ENCODE measurements at regions not wholly inside any gene's neighbourhood (a gene's known extent, or its start where the extent isn't known, plus 50 kb on each side); places are given as distances from the start of the nearest gene placed in this dataset.

DNA sequence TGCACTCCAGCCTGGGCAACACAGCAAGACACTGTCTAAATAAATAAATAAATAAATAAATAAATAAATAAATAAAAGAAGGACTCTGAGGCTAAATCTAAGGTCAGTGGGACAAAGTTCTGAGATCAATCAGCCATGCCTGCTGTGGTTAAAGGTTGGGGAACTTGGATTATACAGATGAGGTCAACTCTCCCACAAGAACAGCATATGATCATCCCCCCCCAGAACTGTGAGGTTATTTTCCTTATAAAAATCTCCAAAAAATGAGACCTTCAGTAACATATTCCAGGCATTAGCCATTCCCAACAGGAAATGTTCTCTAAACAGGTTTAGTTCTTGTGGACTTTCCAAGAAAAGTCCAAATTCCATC, 90.3 kb downstream of the C16orf95 start:
- DNase-seq (ENCODE audit: low read depth in 2 of 2) = no peak

GRCh38 chr16:87227296-87227951, 89.8 kb downstream of the C16orf95 start:
- DNase-seq (ENCODE audit: low read depth in 2 of 2) = no peak

- no peak for DNase-seq (ENCODE audit: low read depth in 2 of 2)
These were observed 88.8 kb downstream of the C16orf95 start for GRCh38 chr16:87228363-87228762.

DNA sequence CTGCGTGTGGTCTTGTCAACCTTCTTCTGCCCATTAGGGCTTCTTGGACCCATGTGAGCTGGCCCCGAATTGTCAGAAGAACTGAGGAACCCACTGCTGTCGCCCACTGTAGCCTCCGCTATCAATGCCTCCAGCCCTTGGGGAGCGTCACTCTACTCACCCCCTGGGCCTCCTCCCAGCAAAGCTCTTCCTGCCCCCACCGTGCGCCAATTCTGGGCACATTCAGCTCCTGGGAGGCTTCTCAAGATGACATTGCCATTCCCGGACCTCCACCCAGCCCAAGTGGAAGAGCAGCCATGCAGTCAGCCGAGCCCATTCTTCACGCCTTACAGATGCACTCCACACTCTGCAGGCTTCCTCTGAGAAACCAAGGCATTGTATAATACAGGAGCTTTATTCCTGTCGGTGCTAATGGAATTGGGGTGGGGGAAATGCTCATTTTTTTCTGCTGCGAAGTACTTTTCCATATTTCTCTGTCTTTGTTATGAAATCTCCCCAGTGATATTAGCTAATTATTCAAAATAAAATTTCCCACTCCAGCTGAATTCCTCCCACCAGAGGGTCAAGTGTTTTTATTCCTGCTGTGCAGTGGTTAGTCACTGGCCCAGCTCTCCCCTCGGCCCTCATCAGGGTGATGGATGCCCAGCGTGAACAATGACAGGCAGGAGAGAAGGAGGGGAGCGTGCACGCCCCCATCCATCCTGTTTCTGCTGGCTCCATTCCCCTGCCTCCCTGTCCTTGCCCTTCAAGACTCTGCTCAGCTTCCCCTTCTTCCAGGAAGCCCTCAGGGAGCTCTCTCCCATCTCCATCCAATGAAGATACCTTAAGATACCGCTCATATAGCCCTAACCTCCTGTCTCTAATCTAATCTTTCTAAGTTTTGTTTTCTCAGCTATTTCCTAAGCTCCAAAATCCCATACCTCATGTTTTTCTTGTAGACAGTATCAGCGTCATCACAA, 87.7 kb downstream of the C16orf95 start:
- no peak for DNase-seq (ENCODE audit: low read depth in 2 of 2)

GRCh38 chr16:87230571-87230970, 86.6 kb downstream of the C16orf95 start:
- no peak for DNase-seq (ENCODE audit: low read depth in 2 of 2)

- DNase-seq (ENCODE audit: low read depth in 2 of 2) = no peak
These were observed 85.9 kb downstream of the C16orf95 start for GRCh38 chr16:87231295-87231694.

DNA sequence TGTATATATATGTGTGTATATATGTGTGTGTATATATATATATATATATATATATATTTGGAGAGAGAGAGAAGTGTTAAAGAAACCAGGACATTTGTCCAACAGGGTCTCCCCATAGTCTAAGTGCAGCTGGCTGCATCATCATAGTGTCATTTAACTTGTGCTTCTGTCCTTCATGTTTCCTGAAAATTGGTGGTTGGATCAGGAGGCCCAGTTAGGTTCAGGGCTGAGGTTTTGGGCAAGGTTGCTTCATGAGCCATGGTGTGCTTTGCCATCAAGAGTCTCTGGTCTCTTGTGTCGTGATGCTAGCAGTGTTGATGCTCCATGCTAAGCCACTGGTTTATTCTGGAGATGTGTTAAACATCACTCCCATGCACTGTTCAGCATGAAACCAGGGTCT, 85.3 kb downstream of the C16orf95 start:
- DNase-seq (ENCODE audit: low read depth in 2 of 2) = no peak

- no peak for DNase-seq (ENCODE audit: low read depth in 2 of 2)
These were observed 83.3 kb downstream of the C16orf95 start for GRCh38 chr16:87233928-87234327.

DNA sequence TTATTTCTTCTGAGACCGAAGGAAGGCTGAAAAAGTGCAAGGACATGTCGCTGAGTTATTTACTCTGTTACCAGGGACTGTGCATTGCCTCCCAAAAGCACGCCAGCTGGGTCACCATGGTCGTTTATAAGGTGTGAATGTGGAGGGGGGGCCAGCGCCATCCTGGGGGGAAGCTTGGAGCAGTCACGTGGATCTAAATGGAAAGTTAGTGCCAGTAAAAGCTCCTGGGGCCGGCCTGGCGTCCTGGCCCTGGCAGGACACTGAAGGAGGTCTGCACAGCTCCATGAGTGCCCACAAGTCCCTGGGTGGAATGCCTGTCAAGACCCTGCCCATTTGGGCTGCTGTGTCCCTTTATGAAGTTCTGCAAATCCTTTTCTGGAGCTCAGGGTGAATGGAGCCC, 82.6 kb downstream of the C16orf95 start:
- DNase-seq (ENCODE audit: low read depth in 2 of 2) = no peak

- DNase-seq (ENCODE audit: low read depth in 2 of 2) = no peak
These were observed 81.2 kb downstream of the C16orf95 start for GRCh38 chr16:87235810-87236515.

GRCh38 chr16:87236516-87237115, 80.6 kb downstream of the C16orf95 start:
- DNase-seq (ENCODE audit: low read depth in 2 of 2) = no peak

- DNase-seq (ENCODE audit: low read depth in 2 of 2) = no peak
These were observed 78.9 kb downstream of the C16orf95 start for GRCh38 chr16:87238361-87238715.

GRCh38 chr16:87239545-87239944, 77.6 kb downstream of the C16orf95 start:
- no peak for DNase-seq (ENCODE audit: low read depth in 2 of 2)

GRCh38 chr16:87240211-87241136, 76.7 kb downstream of the C16orf95 start:
- no peak for DNase-seq (ENCODE audit: low read depth in 2 of 2)

GRCh38 chr16:87241137-87241771, 75.9 kb downstream of the C16orf95 start:
- no peak for DNase-seq (ENCODE audit: low read depth in 2 of 2)

DNA sequence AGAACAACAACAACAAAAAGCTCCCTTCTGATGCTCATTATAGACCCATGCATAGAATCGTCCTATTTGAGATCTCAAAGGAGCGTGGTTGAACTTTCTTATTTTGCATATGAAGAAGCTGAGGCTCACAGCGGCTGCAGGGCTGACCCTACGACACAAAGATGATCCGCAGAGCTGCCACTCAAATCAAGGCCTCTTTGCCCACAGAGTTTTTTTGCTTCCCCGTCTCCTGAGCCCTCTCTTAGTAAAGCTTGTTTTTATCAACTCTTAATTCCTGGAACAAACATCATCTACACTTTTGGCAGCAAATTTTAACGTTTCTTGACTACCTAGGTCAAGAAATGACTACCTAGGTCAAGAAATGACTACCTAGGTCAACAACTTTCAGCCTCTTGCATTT, 73.7 kb downstream of the C16orf95 start:
- no peak for DNase-seq (ENCODE audit: low read depth in 2 of 2)

DNA sequence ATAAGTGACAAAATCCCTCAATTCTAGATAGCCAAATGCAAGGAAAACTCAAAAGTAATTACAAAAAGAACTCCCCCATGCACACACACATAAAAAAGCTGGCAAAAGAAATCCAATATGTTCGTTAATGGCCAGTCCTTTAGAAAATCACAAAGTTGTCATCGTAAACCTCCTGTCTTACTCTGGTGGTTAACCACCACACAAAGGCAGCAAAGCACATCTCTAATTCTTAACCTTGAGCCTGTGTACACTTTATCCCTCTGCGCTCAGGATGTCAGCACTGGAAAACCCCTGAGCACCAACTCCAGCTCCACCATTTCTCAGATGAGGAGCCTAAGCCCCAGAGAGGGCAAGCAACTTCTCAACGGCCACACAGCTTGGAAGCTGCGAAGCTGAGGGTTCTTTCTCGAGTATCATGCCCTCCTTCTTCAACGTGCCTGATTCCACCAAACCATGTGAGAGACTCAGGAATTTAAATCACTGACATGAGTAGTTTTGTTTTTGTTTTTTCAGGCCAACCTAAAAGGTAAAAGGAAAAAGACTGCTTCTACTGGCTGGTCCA, 72.5 kb downstream of the C16orf95 start:
- no peak for DNase-seq (ENCODE audit: low read depth in 2 of 2)

DNA sequence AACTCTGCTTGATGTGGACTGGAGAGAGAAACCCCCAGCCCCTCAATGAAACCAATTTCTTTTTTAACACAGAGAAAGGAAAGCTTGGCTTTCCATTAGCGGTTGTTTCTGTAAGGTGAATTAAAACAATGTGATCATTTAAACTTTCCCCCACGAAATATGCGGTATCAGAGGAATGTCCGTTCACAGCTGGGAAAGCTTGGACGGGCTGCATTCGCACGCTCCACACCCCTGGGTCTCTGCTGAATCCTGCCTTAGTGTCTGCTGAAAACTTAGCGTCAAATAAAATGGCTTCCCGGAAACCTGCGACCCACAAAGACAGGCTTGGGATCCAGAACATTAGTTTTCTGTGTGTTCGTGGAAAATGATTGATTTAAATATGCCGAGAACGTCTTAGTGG, 71.7 kb downstream of the C16orf95 start:
- no peak for DNase-seq (ENCODE audit: low read depth in 2 of 2)

DNA sequence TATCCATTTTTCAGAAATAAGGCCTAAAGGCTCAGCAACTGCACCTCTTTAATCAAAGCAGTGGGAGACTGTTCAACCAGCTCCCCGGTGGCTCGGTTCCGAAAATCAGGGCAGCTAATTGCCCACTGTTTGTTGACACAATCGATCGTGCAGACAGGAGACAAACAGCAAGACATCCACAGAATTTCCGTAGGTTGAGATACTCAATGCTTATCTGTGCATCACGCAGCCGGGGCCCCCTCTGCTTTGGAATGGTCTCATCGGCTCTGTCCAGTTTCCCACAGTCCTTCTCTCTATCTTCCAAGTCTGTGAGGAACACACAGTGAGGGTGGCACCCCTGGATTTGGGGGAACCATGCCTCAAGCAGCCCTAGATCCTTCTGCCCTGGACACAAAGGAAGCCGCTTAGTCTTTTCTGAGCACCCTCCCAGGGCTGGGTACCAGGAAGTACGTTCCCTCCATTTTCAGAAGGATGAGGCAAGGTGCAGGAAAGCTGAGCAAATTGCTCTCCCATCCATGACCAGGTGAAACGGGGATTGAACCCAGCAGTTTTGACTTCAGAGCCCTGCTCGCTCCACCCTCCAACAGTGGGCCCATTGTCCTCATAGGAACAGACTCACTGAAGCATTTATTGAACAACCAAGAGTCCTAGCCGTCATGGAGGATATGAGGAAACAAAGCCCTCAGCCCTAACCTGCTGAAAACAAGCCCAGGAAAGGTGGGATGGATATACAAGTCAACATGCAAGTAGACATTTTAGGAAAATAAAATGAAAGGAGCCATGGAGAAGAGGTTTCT, 70.7 kb downstream of the C16orf95 start:
- DNase-seq (ENCODE audit: low read depth in 2 of 2) = no peak
